ENCODE measurements at regions not wholly inside any gene's neighbourhood (a gene's known extent, or its start where the extent isn't known, plus 50 kb on each side); places are given as distances from the start of the nearest gene placed in this dataset.

GRCh38 chr18:43650426-43650825 is 373.1 kb upstream of the SYT4 start:
- DNase-seq, result no peak

DNA sequence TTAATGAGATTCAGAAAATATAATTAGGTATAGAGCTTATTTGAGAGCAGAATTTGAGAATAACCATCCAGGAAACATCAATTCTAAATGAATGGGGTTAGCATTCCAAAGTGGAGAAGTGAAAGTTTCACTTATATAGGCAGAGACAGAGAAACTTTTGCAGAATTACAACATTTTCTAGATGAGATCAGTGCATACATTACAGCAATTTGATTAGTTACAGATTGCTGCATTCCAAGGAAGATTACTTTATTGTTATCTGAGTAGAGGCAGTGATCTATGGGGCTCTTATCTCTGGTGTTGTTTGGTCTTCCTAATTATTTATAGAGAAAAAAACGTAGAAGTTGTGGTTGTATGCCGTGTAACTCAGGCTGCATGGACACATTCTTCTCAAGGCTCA is 373.8 kb upstream of the SYT4 start:
- no peak for DNase-seq

DNA sequence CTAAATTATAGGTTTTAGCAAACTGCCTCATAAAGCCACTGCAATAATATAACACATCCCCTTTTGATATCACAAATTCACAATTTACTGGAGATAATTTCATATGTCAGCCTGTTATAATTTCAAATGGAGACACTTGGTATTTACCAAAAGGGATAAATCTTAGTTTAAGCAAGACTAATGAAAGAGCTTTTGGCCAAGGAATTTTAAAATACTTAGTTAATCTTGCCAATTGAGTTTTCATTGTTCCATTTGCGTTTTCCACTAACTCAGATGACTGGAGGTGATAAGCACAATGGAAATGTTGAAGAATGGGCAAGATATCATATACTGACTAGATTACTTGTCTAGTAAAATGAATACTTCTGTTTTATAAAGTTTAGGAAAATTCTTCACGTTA is 379.3 kb upstream of the SYT4 start:
- no peak for DNase-seq

GRCh38 chr18:43661570-43661969 is 384.3 kb upstream of the SYT4 start:
- DNase-seq, result peak; percentile 83

DNA sequence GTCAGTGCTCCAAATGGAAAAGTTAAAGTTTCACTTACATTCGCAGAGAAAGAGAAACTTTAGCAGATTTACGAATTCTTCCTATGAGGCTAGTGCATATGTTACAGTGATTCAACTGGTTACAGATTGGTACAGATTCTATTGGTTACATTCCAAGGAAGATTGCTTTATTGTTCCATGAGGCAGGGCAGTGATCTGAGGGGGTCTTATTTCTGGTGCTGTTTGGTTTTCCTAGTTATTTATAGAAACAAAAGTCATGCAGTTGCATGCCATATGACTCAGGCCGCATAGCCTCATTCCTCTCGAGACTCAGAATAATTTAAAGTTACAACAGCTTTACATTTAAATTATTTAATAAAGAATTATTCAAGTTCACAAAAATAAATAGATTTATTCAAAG is 385.4 kb upstream of the SYT4 start:
- DNase-seq, result no peak

DNA sequence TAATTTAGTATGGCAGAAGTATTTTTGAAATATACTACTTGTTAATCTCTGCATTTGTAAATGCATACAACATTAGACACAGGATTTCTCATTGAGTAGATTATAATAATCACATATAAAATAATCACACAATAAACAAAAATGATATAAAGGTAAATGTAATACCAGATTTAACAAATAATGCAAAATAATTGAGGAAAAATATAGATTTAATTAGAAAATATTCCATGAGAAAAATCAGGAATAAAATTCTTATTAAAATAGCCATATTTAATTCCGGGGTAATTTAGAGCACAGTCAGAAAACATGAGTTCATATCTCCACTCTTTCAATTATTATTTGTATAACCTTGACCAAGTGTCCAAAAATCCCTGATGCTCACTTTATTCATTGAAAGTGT is 385.9 kb upstream of the SYT4 start:
- no peak for DNase-seq

- no peak for DNase-seq
Measured at GRCh38 chr18:43664487-43665008, 387.3 kb upstream of the SYT4 start.

DNA sequence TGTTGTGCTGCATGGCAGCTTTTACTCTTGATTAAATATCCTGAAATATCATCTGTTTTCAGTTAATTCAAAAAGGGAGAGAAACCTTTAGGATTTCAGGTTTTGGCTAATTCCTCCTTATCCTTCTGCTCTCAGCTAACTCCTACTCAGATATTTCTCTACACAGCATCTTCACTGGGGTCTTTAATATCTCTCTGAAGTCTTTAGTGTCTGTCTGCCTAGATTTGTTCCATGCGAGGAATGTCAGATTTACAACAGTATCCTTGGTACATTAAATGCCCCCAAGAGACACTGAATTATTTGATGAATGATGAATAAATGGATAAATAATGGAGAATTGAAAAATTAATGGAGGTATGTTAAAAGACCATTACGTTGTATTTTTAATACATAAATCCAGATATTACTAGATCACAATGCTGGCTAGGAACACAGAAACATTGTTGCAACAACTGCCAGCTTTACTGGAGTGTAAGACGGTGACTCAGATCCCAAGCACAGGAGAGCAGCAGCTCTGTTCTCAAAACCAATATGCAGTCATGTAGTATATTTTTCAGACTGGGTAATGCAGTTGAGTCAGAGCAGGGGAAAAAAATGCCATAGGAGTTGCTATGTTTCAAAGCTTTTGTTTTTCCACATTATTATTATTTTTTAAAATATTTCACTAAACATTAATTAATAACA is 388.0 kb upstream of the SYT4 start:
- DNase-seq, result no peak

DNA sequence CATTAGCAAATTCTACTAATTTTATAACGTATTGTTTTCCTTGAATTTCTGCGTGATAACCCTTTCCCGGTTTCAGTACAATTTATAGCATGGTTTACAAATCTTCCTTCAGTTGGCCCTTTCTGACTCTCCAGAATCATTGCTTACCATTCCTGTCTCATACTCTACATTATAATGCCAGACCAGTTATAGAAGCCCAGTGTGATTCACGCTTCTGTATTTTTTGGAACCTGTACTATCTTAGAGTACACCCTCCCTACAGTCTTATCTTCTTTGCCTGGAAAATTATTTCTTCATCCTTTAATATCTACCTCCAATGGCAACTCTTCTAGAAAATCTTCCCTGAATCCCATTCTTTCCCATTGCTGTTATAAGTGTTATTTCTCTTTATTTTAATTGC is 391.6 kb upstream of the SYT4 start:
- DNase-seq, result no peak

- DNase-seq, result no peak
Measured at GRCh38 chr18:43671431-43671830, 394.1 kb upstream of the SYT4 start.

- DNase-seq, result no peak
Measured at GRCh38 chr18:43680096-43680495, 402.8 kb upstream of the SYT4 start.

GRCh38 chr18:43681661-43682060 is 404.4 kb upstream of the SYT4 start:
- DNase-seq, result no peak

DNA sequence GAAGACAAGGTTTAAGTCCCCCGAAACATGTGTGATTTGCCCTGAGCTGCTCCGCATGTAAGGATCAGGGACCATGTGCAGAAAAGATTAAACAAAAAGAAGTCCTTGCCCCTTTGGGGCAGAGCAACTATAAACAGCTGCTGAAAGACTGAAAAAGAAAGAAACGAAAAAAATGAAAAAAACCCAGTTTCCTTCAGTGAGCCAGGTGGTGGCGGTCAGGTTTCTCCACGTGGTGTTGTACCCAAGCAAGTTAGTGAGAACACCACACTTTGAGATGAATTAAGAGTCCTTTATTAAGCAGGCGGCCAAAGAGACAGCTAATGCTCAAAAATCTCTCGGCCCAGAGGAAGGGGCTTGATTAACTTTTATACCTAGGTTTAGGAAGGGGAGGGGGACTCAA is 404.9 kb upstream of the SYT4 start:
- no peak for DNase-seq

DNA sequence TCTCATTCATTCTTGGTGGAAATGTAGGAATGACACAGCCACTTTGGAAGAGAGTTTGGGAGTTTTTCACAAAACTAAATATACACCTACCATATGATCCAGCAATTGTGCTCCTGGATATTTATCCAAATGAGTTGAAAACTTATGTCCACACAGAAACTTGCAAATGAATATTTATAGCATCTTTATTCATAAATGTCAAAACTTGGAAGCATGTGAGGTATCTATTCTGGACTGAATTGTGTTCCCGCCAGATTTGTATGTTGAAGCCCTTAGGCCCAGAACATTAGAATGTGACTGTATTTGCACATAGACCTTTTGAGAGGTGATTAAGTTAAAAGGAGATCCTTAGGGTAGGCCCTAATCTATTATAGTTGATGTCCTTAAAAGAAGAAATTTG is 409.4 kb upstream of the SYT4 start:
- DNase-seq, result no peak

GRCh38 chr18:43692099-43692690 is 414.9 kb upstream of the SYT4 start:
- DNase-seq, result peak; percentile 13

DNA sequence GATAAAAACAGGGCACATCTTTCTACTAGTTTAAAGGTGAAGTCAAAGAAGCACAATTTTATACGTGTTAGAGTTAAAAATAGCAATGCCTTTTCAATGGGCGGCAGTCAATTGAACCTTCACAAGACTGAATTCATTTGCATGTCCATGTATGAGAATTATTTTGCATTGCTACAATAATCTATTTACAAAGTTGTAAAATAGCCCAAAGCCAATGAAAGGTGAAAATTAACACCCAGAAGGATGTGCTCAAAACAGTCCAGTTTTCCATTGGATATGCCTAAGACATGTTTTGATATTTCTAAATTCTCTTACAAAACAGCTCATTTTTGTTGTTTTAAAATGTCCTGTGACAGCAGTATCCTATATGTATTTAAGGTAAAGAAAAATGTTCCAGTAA is 425.1 kb upstream of the SYT4 start:
- DNase-seq, result no peak

DNA sequence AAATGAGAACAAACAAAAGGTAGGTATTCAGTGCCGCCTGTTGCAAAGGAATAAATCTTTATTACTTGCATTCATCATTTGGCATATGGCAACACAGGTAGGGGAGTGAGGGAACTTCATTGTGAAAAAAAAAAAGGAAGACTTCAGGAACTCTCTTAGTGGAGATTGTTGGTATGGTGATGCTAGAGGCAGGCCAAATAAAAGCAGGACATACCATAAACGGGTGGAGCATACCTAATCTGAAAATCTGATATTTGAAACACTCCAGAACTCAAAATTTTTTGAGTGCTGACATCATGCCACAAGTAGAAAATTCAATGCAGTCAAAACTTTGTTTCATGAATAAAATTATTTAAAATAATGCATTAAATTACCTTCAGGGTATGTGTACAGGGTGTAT is 425.8 kb upstream of the SYT4 start:
- no peak for DNase-seq

DNA sequence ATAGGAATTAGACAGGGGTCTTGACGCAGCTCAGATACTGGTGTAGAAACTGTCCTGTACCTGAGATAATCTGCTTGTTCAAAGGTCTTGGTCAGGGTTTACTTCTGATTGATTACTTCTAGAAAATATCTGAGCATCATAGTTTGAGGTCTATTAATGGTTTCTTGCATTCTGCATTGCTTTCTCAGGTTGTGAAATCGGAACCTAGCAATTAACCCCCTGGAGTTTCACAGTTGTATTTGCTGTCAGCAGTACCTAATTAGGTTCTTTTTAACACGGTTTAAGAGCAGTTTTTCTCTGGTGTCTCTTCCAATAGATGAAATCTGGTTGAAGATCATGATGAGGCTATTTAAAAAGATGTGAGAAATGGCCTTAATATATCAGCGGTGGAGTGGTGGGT is 428.6 kb upstream of the SYT4 start:
- no peak for DNase-seq

DNA sequence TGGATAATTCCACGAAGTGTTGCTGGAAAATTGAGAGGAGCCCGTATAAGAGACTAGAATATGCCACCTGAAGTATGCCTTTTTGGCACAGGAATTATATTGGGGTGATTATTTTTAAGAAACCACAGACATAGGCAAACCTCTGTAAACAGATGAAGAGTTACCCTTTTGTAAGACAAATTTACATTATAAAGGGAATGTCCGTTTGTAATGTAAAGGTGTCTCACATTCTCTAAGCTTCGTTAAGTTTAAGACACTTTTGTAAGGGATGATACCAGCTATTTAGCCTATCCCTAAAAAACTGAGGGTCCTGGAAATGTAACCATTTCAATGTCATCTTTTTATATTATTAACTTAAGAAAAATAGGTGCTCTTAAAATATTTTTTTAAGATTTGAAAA is 432.8 kb upstream of the SYT4 start:
- no peak for DNase-seq

DNA sequence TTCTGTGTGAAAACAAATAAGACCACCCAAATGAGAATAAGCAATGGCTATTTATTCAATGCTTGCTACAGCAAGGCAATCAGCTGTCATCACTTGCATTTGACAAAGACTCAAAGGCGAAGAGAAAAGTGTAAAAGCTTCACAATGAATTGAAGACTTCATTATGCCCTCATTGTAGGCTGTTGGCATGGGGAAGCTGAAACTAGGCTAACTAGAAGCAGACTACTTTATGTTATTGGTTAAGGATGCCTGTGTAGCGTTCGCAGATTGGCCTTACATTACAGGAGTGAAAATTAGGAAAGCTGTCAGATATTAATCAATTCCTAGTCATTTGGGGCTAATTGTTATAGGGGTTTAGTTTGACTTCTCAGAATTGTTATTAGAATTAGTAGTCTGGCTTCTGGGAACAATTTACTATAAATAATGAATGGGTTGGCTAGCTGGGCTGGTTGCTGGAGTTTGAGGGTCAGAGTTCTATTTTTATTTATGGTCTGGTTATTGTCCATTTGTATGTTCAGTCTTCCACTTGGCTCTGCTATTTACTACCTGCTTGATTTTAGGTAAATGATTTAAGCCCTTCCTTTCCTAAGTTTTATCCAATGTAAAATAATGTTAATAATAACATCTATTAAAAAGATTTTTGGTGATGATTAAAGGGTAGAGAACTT is 437.2 kb upstream of the SYT4 start:
- DNase-seq, result no peak

- no peak for DNase-seq
Measured at GRCh38 chr18:43719267-43719795, 442.0 kb upstream of the SYT4 start.

DNA sequence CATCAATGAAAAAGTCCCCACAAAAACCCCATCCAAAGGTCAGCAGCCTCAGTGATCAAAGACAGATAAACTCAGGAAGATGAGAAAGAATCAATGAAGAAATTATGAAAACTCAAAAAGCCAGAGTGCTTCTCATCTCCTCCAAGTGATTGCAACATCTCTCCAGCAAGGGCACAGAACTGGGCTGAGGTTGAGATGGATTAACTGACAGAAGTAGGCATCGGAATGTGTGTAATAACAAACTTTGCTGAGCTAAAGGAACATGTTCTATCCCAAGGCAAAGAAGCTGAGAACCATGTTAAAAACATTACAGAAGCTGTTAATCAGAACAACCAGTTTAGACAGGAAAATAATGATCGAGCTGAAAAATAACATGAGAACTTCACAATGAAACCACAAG is 442.8 kb upstream of the SYT4 start:
- DNase-seq, result no peak

- no peak for DNase-seq
Measured at GRCh38 chr18:43735570-43735969, 458.3 kb upstream of the SYT4 start.
